ENCODE measurements at regions not wholly inside any gene's neighbourhood (a gene's known extent, or its start where the extent isn't known, plus 50 kb on each side); places are given as distances from the start of the nearest gene placed in this dataset.

DNA sequence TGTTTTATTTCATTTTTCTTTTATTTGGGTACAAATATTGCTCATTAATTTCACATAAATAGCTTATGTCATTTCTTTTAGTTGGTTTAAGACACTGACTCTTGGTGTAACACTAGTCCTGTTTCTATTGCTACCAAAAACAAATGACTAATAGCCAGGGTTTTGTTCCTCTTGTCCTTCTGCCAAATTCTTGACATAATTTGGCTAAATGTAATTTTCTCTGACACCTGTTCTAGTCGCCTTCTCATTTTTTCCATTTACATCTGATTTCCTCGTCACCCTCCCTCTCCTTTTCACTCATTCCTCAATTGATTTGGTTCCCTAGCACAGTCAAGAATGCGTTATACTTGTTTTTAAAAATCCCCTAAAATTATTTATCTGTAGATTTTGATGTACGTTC lies 1718.7 kb downstream of the EFNB2 start:
- TF ChIP-seq POLR2A (IDR thresholded peaks at IDR 0.05; ENCODE audit: low read depth, low read length) (no peak), PAX5 (IDR thresholded peaks at IDR 0.05; ENCODE audit: insufficient read depth, low read length, severe bottlenecking) (no peak), POLR2AphosphoS5 (IDR thresholded peaks at IDR 0.05; ENCODE audit: low read depth, low read length) (no peak), TAF1 (IDR thresholded peaks at IDR 0.05; ENCODE audit: low read depth, low read length) (no peak), SPI1 (IDR thresholded peaks at IDR 0.05; ENCODE audit: low read depth, low read length) (no peak), POU2F2 (IDR thresholded peaks at IDR 0.05; ENCODE audit: low read depth, low read length) (no peak)
- no peak for FAIRE-seq
- DNase-seq (ENCODE audit: insufficient read length, low spot score): no peak

DNA sequence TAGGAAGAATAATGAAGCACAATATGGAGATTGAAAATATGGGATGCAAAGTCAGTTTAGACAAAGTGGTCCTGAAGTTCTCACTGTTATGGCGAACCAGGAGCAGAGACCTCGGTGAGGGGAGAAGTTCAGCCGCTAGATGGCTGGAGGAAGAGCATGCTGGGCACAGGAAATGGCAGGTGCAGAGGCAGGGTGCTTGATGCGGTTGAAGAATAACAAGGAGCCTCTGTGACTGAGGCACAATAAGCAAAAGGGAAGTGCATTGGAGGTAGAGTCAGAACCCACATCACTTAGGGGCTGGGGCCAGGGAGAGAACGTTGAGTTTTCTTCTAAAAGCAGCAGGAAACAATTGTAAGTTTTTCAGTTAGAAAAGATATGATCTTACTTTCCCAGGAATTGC lies 1725.2 kb downstream of the EFNB2 start:
- DNase-seq (ENCODE audit: insufficient read length, low spot score) (no peak), FAIRE-seq (no peak)
- TF ChIP-seq POLR2A (IDR thresholded peaks at IDR 0.05; ENCODE audit: low read depth, low read length) (no peak), PAX5 (IDR thresholded peaks at IDR 0.05; ENCODE audit: insufficient read depth, low read length, severe bottlenecking) (no peak), SPI1 (IDR thresholded peaks at IDR 0.05; ENCODE audit: low read depth, low read length) (no peak), POLR2AphosphoS5 (IDR thresholded peaks at IDR 0.05; ENCODE audit: low read depth, low read length) (no peak), TAF1 (IDR thresholded peaks at IDR 0.05; ENCODE audit: low read depth, low read length) (no peak), POU2F2 (IDR thresholded peaks at IDR 0.05; ENCODE audit: low read depth, low read length) (no peak)

DNA sequence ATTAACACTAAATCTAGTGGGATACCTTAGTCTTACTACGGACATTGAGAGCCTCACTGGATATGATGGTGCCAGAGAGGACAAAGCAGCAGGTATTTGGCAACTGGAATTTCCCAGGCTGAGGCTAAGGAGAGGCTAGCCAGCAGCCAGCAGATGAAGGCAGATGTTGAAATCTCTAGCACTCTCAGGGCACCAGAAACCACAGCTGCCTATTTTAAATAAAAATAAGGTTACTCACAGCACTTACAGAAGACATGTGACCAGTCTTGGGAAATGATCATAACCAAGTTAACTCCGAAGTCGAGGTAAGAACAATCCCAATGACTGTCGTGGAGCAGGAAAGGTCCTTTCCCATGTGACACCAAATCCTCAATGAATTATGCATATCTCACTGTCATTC lies 1726.0 kb downstream of the EFNB2 start:
- no peak for FAIRE-seq
- TF ChIP-seq POLR2AphosphoS5 (IDR thresholded peaks at IDR 0.05; ENCODE audit: low read depth, low read length): no peak
- no peak for DNase-seq (ENCODE audit: insufficient read length, low spot score)

DNA sequence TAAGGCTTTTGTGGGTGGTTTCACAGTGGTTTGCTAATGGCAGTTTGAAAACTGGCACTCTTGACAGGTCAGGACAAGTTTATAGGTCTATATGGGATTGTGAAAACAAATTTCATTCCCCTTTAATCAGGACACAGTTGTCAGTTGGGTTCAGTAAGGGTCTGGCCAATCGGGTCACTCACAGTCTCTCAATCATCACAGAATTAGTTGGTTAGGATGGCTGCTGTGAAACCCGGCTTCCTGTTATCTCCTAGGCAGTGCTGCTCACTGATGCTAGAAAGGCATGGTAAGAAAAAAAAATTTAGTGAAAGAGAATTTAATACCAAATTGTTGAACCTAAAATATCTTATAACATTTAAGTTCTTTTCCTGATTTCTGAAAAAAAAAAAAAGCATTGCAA lies 1730.1 kb downstream of the EFNB2 start:
- FAIRE-seq (no peak), DNase-seq (ENCODE audit: insufficient read length, low spot score) (no peak)
- TF ChIP-seq PAX5 (IDR thresholded peaks at IDR 0.05; ENCODE audit: insufficient read depth, low read length, severe bottlenecking) (no peak), POLR2A (IDR thresholded peaks at IDR 0.05; ENCODE audit: low read depth, low read length) (no peak), SPI1 (IDR thresholded peaks at IDR 0.05; ENCODE audit: low read depth, low read length) (no peak), POLR2AphosphoS5 (IDR thresholded peaks at IDR 0.05; ENCODE audit: low read depth, low read length) (no peak), POU2F2 (IDR thresholded peaks at IDR 0.05; ENCODE audit: low read depth, low read length) (no peak), TAF1 (IDR thresholded peaks at IDR 0.05; ENCODE audit: low read depth, low read length) (no peak)

DNA sequence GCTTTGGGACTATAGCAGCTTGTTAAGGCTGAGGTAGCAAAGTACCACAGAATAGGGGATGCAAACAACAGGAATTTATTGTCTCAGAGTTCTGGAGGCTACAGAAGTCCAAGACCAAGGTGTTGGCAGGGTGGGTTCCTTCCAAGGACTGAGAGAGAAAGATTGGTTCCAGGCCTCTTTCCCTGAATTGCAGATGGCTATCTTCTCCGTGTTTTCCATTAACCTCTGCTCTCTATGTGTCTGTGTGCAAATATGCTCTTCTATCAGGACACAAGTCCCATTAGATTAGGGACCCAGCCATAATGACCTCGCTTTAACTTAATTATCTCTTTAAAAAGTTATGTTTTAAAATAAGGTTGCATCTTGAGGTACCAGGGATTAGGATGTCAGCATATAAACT lies 1732.9 kb upstream of the SLC10A2 start:
- TF ChIP-seq POU2F2 (IDR thresholded peaks at IDR 0.05; ENCODE audit: low read depth, low read length) (no peak), POLR2A (IDR thresholded peaks at IDR 0.05; ENCODE audit: low read depth, low read length) (no peak), TAF1 (IDR thresholded peaks at IDR 0.05; ENCODE audit: low read depth, low read length) (no peak), POLR2AphosphoS5 (IDR thresholded peaks at IDR 0.05; ENCODE audit: low read depth, low read length) (no peak), SPI1 (IDR thresholded peaks at IDR 0.05; ENCODE audit: low read depth, low read length) (no peak), PAX5 (IDR thresholded peaks at IDR 0.05; ENCODE audit: insufficient read depth, low read length, severe bottlenecking) (no peak)
- DNase-seq (ENCODE audit: insufficient read length, low spot score) (no peak), FAIRE-seq (no peak)

DNA sequence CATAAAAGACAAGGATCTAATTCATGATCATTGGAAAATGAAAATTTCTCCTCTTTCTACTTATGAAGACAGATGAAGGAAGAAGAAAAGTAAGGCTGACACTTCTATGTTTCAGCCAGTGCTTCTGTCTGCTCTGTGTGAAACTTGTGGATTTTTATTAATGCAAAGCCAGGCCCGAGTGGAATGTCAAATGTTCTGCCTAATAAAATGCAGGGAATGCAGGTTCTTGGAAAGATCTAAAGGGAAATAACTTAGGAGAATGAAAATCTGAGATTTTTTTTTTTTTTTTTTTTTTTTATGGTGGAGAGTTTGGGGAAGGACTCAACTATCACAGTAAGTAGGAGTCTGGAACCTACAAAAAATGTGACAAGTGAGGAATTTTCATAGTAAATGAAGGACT lies 1732.3 kb upstream of the SLC10A2 start:
- DNase-seq (ENCODE audit: insufficient read length, low spot score) (no peak), FAIRE-seq (no peak)
- TF ChIP-seq POLR2A (IDR thresholded peaks at IDR 0.05; ENCODE audit: low read depth, low read length) (no peak), PAX5 (IDR thresholded peaks at IDR 0.05; ENCODE audit: insufficient read depth, low read length, severe bottlenecking) (no peak), POU2F2 (IDR thresholded peaks at IDR 0.05; ENCODE audit: low read depth, low read length) (no peak), SPI1 (IDR thresholded peaks at IDR 0.05; ENCODE audit: low read depth, low read length) (no peak), TAF1 (IDR thresholded peaks at IDR 0.05; ENCODE audit: low read depth, low read length) (no peak), POLR2AphosphoS5 (IDR thresholded peaks at IDR 0.05; ENCODE audit: low read depth, low read length) (no peak)

DNA sequence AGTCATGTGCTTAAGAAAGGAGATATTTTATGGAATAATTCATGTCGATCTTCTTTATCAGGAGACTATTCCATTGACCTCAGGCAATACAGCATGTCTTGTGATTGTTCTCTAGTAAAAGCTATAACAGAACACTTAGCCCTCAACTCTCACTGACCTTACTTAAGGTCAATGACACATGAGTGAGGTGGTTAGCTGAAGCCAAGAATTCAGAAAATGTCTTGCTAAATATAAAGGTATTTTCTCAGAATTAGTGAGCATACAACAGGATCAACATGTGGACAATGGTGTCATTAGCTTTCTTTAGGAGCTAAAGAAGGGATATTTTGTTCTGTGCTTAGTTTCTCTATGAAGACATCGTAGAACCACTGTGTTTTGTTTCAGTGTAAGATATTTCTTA lies 1730.4 kb upstream of the SLC10A2 start:
- FAIRE-seq (no peak), DNase-seq (ENCODE audit: insufficient read length, low spot score) (no peak)
- no peak for TF ChIP-seq POLR2AphosphoS5 (IDR thresholded peaks at IDR 0.05; ENCODE audit: low read depth, low read length)
- TF ChIP-seq POLR2A (IDR thresholded peaks at IDR 0.05; ENCODE audit: low read depth, low read length): no peak
- no peak for TF ChIP-seq TAF1 (IDR thresholded peaks at IDR 0.05; ENCODE audit: low read depth, low read length)
- no peak for TF ChIP-seq SPI1 (IDR thresholded peaks at IDR 0.05; ENCODE audit: low read depth, low read length)
- no peak for TF ChIP-seq POU2F2 (IDR thresholded peaks at IDR 0.05; ENCODE audit: low read depth, low read length)
- TF ChIP-seq PAX5 (IDR thresholded peaks at IDR 0.05; ENCODE audit: insufficient read depth, low read length, severe bottlenecking): no peak

DNA sequence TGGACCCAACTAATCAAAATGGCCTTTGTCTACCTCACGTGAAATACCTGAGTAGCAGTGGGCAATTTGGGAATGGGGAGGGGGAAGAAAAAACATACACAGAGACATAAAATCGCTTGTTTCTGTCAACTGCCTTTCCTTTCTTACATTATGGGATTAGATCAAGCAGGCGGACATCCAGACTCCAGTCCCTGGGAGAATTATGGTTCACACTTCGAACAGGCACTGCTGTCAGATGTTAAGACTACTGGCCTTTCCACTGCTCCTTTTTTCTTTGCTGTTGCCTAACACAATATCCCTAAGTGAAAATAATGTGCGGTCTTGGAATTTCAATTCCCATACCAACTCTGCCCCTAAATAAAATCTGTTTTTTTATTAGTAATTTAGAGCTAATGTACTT lies 1719.7 kb upstream of the SLC10A2 start:
- TF ChIP-seq POU2F2 (IDR thresholded peaks at IDR 0.05; ENCODE audit: low read depth, low read length) (no peak), SPI1 (IDR thresholded peaks at IDR 0.05; ENCODE audit: low read depth, low read length) (no peak), PAX5 (IDR thresholded peaks at IDR 0.05; ENCODE audit: insufficient read depth, low read length, severe bottlenecking) (no peak), TAF1 (IDR thresholded peaks at IDR 0.05; ENCODE audit: low read depth, low read length) (no peak), POLR2AphosphoS5 (IDR thresholded peaks at IDR 0.05; ENCODE audit: low read depth, low read length) (no peak), POLR2A (IDR thresholded peaks at IDR 0.05; ENCODE audit: low read depth, low read length) (no peak)
- no peak for DNase-seq (ENCODE audit: insufficient read length, low spot score)
- no peak for FAIRE-seq

DNA sequence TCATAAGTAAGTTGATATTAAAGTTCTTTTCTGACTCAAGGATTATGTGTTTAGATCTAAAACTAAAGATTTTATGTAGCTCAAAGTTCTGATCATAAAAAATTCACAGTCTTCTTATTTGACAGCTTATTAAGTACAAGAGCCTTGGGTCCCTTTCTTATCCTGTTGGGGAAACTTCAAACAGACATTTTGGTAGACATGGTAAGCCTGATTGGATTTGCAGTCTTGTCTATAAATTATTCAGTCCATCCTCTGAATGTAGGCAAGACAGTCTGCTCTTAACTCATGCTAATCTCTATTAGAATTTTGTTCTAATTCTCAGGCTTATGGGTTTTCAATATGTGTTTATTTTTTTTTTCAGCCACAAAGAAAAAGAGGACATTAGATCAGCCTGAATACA lies 1718.7 kb upstream of the SLC10A2 start:
- FAIRE-seq (no peak), DNase-seq (ENCODE audit: insufficient read length, low spot score) (no peak)
- TF ChIP-seq TAF1 (IDR thresholded peaks at IDR 0.05; ENCODE audit: low read depth, low read length): no peak
- no peak for TF ChIP-seq PAX5 (IDR thresholded peaks at IDR 0.05; ENCODE audit: insufficient read depth, low read length, severe bottlenecking)
- no peak for TF ChIP-seq SPI1 (IDR thresholded peaks at IDR 0.05; ENCODE audit: low read depth, low read length)
- TF ChIP-seq POLR2AphosphoS5 (IDR thresholded peaks at IDR 0.05; ENCODE audit: low read depth, low read length): no peak
- TF ChIP-seq POLR2A (IDR thresholded peaks at IDR 0.05; ENCODE audit: low read depth, low read length): no peak
- TF ChIP-seq POU2F2 (IDR thresholded peaks at IDR 0.05; ENCODE audit: low read depth, low read length): no peak

DNA sequence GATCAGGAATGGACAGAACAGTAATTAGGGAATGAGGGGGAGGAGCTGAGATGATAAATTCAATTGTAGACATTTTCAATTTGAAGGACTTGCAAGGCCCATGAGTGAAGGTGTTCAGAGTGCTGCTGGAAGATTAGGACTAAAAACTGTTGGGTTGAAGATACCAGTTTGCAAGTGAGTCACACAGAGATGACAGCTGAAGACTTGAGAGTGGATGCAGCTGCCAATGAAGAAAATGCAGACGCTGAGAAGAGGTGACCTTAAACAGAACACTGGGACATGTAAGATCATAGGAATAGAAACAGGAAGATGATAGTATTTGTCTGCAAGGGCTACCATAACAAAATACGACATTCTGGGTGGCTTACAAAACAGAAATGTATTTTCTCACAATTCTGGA lies 1716.5 kb upstream of the SLC10A2 start:
- FAIRE-seq: no peak
- no peak for TF ChIP-seq SPI1 (IDR thresholded peaks at IDR 0.05; ENCODE audit: low read depth, low read length)
- TF ChIP-seq POU2F2 (IDR thresholded peaks at IDR 0.05; ENCODE audit: low read depth, low read length): no peak
- no peak for TF ChIP-seq PAX5 (IDR thresholded peaks at IDR 0.05; ENCODE audit: insufficient read depth, low read length, severe bottlenecking)
- TF ChIP-seq POLR2A (IDR thresholded peaks at IDR 0.05; ENCODE audit: low read depth, low read length): no peak
- no peak for TF ChIP-seq TAF1 (IDR thresholded peaks at IDR 0.05; ENCODE audit: low read depth, low read length)
- no peak for TF ChIP-seq POLR2AphosphoS5 (IDR thresholded peaks at IDR 0.05; ENCODE audit: low read depth, low read length)
- DNase-seq (ENCODE audit: insufficient read length, low spot score): no peak

Measured in GM12891 (cell line).